ENCODE measurements at regions not wholly inside any gene's neighbourhood (a gene's known extent, or its start where the extent isn't known, plus 50 kb on each side); places are given as distances from the start of the nearest gene placed in this dataset.
"Not testable (repeated sequence)": the region's sequence is repeated elsewhere in the genome, so short reads cannot be mapped to it uniquely, and the experiment has no call there.

DNA sequence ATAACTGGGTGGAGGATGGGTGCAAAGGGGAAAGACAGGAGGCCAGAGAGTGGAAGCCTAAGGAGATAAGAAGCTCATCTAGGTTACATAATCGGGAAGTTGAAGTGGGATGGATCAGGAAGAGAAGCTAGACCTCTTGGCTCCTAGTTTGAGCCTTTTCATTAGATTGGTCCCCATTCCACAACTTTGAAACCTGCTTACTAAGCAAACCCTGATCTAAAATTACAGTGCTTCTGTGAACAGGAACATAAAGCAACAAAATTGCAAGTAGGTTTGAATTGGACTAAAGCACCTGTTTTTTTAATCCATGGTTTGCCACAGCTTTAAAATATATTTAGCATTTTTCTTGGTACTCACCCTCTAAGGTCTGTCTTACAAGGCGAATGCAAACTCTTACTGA, 80.4 kb upstream of the EED start:
- H3K9ac ChIP-seq (ENCODE audit: low read length) = no peak overlapping the region
- no peaks in the 10 kb centered on the region for H3K36me3 ChIP-seq (ENCODE audit: insufficient read depth, low read length)
- no peaks in the 10 kb centered on the region for H3K9me3 ChIP-seq (ENCODE audit: low read length)
- H3K4me3 ChIP-seq (ENCODE audit: low read depth in 1 of 2, low read length in 2 of 2) = no peak overlapping the region
- H3K27ac ChIP-seq (ENCODE audit: low read depth, low read length) = no peak overlapping the region
- peaks cover 36% of the 10 kb centered on the region for H3K4me1 ChIP-seq (ENCODE audit: insufficient read depth, low read length)
- H3K27me3 ChIP-seq (ENCODE audit: control insufficient read depth in 1 of 2, insufficient read depth in 2 of 2, low read length in 2 of 2) = no peaks in the 10 kb centered on the region

DNA sequence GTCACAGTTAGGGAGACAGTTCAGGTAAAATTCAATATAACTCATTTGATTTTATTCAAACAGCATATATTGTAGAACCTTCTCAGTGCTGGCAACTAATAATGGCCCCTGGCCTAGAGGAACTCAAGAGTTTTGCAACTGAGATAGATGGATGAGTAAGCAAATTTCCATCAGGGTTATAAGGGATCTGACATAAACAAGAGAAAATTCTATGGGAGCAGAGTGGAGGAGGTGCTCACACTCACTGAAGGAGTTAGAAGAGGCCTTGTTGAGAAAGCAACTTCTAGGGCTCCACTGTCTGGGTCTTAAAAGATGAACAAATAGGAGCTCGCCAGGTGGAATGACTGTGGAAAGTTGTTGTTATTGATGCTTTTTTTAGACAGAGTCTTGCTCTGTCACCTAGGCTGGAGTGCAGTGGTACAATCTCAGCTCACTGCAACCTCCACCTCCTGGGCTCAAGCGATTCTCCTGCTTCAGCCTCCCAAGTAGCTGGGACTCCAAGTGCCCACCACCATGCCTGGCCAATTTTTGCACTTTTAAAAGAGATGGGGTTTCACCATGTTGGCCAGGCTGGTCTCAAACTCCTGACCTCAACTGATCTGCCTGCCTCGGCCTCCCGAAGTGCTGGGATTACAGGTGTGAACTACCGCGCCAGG, 81.2 kb upstream of the EED start:
- not testable (repeated sequence) for H3K36me3 ChIP-seq (ENCODE audit: insufficient read depth, low read length); H3K27me3 ChIP-seq (ENCODE audit: control insufficient read depth in 1 of 2, insufficient read depth in 2 of 2, low read length in 2 of 2); H3K27ac ChIP-seq (ENCODE audit: low read depth, low read length); H3K9me3 ChIP-seq (ENCODE audit: low read length); H3K4me3 ChIP-seq (ENCODE audit: low read depth in 1 of 2, low read length in 2 of 2); H3K9ac ChIP-seq (ENCODE audit: low read length)
- H3K4me1 ChIP-seq (ENCODE audit: insufficient read depth, low read length) = peaks cover 36% of the 10 kb centered on the region

DNA sequence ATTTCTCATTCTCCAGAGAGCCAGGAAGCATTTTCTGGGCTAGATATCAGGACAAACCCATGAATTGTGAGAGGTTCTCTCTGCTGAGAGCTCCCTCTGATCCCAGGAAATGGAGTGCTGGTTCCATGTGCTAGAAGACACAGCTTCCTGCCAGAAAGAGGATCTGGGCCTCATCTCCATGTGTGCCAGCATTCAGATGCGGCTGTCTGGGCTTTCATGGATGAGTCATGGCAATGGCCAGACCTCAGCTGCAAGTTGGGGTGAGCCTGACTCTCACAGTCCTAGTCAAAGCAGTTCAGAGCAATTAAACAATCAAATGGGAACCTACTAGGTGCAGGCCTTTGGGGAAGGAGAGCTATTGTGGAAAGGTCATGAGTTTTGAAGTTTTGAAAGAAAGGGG, 82.3 kb upstream of the EED start:
- H3K27ac ChIP-seq (ENCODE audit: low read depth, low read length) = peak overlapping the region; percentile 62
- H3K4me3 ChIP-seq (ENCODE audit: low read depth in 1 of 2, low read length in 2 of 2) = no peak overlapping the region
- H3K9me3 ChIP-seq (ENCODE audit: low read length) = no peaks in the 10 kb centered on the region
- peaks cover 36% of the 10 kb centered on the region for H3K4me1 ChIP-seq (ENCODE audit: insufficient read depth, low read length)
- no peak overlapping the region for H3K9ac ChIP-seq (ENCODE audit: low read length)
- H3K36me3 ChIP-seq (ENCODE audit: insufficient read depth, low read length) = no peaks in the 10 kb centered on the region
- H3K27me3 ChIP-seq (ENCODE audit: control insufficient read depth in 1 of 2, insufficient read depth in 2 of 2, low read length in 2 of 2) = no peaks in the 10 kb centered on the region

DNA sequence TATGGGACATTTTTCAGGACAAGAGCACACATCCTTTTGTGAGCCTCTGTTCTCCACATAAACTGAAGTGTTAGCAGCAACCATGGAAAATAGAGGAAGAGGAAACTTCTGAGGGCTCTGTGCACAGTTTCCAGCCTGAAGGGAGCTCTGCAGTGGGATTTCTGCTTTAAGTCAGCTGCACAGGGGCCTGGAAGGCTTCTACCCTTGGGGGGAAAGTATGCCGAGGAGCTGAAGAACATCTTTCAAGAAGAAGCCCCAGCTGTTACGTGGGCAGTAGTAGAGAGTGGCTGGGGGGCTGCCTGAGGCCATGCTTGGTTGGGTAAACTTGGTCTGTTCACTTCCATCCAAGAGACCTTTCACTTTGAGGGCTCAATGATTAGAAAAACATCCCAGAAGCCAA, 82.7 kb upstream of the EED start:
- peak overlapping the region; percentile 62 for H3K27ac ChIP-seq (ENCODE audit: low read depth, low read length)
- peaks cover 36% of the 10 kb centered on the region for H3K4me1 ChIP-seq (ENCODE audit: insufficient read depth, low read length)
- no peaks in the 10 kb centered on the region for H3K36me3 ChIP-seq (ENCODE audit: insufficient read depth, low read length)
- no peak overlapping the region for H3K9ac ChIP-seq (ENCODE audit: low read length)
- H3K27me3 ChIP-seq (ENCODE audit: control insufficient read depth in 1 of 2, insufficient read depth in 2 of 2, low read length in 2 of 2) = no peaks in the 10 kb centered on the region
- H3K4me3 ChIP-seq (ENCODE audit: low read depth in 1 of 2, low read length in 2 of 2) = no peak overlapping the region
- H3K9me3 ChIP-seq (ENCODE audit: low read length) = no peaks in the 10 kb centered on the region

DNA sequence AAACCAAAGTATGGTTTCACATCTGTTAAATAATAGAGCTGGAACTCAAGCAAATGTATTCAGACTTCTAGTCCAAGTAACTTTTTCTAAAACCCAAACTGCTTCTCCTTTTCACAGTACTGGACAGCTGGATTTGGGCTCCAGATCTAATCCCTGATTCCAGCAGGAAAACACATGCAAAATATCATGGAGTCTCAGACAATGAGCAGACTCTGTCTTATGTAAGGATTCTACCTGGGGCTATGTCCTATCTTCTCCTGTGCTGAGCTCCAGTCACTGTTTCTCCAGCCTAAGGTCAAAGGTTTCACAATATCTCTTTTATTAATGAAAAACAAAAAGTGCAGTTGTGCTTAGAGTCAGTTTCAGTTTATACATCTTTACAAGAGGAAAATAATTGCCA, 83.2 kb upstream of the EED start:
- peak overlapping the region; percentile 62 for H3K27ac ChIP-seq (ENCODE audit: low read depth, low read length)
- H3K9me3 ChIP-seq (ENCODE audit: low read length) = no peaks in the 10 kb centered on the region
- no peak overlapping the region for H3K9ac ChIP-seq (ENCODE audit: low read length)
- peaks cover 36% of the 10 kb centered on the region for H3K4me1 ChIP-seq (ENCODE audit: insufficient read depth, low read length)
- no peaks in the 10 kb centered on the region for H3K36me3 ChIP-seq (ENCODE audit: insufficient read depth, low read length)
- H3K4me3 ChIP-seq (ENCODE audit: low read depth in 1 of 2, low read length in 2 of 2) = no peak overlapping the region
- H3K27me3 ChIP-seq (ENCODE audit: control insufficient read depth in 1 of 2, insufficient read depth in 2 of 2, low read length in 2 of 2) = no peaks in the 10 kb centered on the region

DNA sequence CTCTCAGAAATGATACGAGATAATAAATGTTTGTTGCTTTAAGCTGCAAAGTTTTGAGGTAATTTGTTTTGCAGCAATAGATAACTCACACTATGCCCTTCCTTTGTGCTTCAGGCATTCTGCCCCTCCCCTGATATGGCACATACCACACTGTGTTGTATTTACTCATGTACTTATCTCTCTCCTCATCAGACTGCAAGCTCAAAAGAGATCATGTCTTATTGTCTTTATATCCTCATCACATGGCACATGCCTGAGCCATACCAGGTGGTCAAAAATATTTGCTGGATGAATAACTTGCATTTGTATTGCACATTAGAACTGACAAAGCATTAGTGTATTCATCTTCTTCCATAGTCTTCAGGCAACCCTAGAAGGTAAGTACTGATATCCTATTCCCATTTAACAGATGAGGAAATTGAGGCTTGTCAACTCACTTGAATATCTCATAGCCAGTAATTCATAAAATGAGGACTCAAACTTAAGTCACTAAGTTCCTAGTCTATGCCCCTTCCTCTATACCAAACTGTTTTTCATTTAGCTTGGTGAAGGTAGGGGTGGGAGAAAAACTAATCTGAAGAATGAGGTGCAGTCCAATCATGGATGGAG, 83.9 kb upstream of the EED start:
- H3K36me3 ChIP-seq (ENCODE audit: insufficient read depth, low read length) = no peaks in the 10 kb centered on the region
- H3K9me3 ChIP-seq (ENCODE audit: low read length) = no peaks in the 10 kb centered on the region
- H3K9ac ChIP-seq (ENCODE audit: low read length) = no peak overlapping the region
- no peaks in the 10 kb centered on the region for H3K27me3 ChIP-seq (ENCODE audit: control insufficient read depth in 1 of 2, insufficient read depth in 2 of 2, low read length in 2 of 2)
- no peak overlapping the region for H3K27ac ChIP-seq (ENCODE audit: low read depth, low read length)
- H3K4me1 ChIP-seq (ENCODE audit: insufficient read depth, low read length) = peaks cover 36% of the 10 kb centered on the region
- no peak overlapping the region for H3K4me3 ChIP-seq (ENCODE audit: low read depth in 1 of 2, low read length in 2 of 2)

DNA sequence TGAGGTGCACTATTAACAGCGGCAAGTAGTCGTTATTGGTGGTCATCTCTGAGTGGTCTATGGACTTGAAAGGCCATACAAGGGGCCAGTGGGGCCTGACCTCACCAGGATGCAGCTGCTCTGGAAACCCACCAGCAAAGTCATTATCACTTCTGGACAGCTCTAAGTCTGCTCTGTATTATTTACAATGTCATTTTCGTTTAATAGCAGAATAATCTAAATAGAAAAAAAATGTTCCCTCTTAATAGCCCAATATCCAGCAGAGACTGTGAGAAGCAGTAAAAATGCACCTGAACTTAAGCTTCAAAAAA, 85.0 kb upstream of the EED start:
- Histone ChIP-seq H3K27ac (ENCODE audit: low read depth, low read length) (no peak overlapping the region), H3K27me3 (ENCODE audit: control insufficient read depth in 1 of 2, insufficient read depth in 2 of 2, low read length in 2 of 2) (no peaks in the 10 kb centered on the region), H3K9me3 (ENCODE audit: low read length) (no peaks in the 10 kb centered on the region), H3K4me3 (ENCODE audit: low read depth in 1 of 2, low read length in 2 of 2) (no peak overlapping the region), H3K9ac (ENCODE audit: low read length) (no peak overlapping the region), H3K36me3 (ENCODE audit: insufficient read depth, low read length) (no peaks in the 10 kb centered on the region), H3K4me1 (ENCODE audit: insufficient read depth, low read length) (peaks cover 36% of the 10 kb centered on the region)

DNA sequence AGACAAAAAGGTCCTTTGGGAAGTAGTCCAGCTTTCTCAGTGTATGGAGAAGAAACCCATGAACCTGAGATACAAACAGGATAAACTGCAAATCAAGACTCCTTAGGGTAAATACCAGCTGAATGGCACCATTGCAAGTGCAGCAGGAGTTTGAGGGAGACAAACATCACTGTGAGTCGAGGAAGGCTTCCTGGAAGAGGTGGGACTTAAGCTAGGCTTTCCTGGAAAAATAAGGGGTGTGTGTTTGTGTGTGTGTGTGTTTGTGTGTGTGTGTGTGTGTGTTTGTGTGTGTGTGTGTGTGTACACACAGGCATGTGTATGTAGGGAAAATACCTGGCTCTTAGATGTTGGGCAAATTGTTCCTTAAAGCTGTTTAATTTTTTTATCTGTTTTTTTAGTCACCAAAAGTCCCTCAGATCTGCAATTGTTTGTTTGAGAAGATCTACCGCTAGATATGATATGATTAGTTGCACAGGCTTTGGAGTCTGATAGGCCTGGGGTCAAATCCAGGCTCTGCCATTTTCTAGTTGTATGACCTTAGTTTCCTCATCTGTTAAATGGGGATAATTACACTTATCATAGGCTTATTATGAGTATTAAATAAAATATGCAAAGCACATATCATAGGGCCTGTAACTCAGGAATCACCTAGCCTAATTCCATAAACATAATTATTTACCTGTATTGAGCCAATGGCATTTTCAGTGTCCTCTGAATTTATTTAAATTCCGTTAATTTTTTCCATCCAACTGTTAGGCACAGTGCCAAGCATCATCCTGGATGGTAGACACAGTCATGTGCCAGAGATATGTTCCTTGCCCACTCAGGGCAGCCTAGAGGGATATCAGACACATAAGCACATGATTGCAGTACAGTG, 85.6 kb upstream of the EED start:
- H3K4me3 ChIP-seq (ENCODE audit: low read depth in 1 of 2, low read length in 2 of 2) = no peak overlapping the region
- no peak overlapping the region for H3K9ac ChIP-seq (ENCODE audit: low read length)
- no peaks in the 10 kb centered on the region for H3K9me3 ChIP-seq (ENCODE audit: low read length)
- H3K36me3 ChIP-seq (ENCODE audit: insufficient read depth, low read length) = no peaks in the 10 kb centered on the region
- H3K27ac ChIP-seq (ENCODE audit: low read depth, low read length) = no peak overlapping the region
- H3K27me3 ChIP-seq (ENCODE audit: control insufficient read depth in 1 of 2, insufficient read depth in 2 of 2, low read length in 2 of 2) = no peaks in the 10 kb centered on the region
- H3K4me1 ChIP-seq (ENCODE audit: insufficient read depth, low read length) = peaks cover 36% of the 10 kb centered on the region

DNA sequence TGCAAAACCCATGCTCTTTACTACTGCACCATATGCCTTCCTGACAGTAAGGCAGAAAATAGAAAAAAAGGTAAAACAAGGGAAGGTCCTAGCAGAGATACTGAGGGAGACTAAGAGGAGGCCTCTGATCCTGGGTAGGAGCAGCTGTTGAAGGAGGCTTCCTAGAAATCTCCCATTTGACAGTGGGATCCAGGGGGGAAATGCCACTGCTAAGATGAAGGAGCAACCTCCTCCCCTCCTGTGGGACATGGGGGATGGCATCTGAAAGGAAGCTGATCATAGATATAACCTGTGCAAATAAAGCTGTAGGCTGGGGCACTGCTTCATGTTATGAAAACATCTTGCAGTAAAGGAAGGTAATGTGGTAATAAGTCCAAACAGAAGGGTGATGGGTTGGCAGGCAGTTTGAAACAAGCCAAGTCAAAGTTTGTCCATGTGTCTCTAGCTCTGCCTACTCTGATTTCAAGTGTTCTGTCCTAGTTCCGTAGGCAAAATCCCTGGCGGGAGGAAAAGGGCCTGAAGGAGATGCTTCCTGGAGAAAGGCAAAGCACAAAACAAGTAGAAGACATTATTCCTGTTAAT, 86.7 kb upstream of the EED start:
- peaks cover 29% of the 10 kb centered on the region for H3K4me1 ChIP-seq (ENCODE audit: insufficient read depth, low read length)
- H3K4me3 ChIP-seq (ENCODE audit: low read depth in 1 of 2, low read length in 2 of 2) = no peak overlapping the region
- H3K36me3 ChIP-seq (ENCODE audit: insufficient read depth, low read length) = no peaks in the 10 kb centered on the region
- H3K27me3 ChIP-seq (ENCODE audit: control insufficient read depth in 1 of 2, insufficient read depth in 2 of 2, low read length in 2 of 2) = no peaks in the 10 kb centered on the region
- no peak overlapping the region for H3K9ac ChIP-seq (ENCODE audit: low read length)
- no peak overlapping the region for H3K27ac ChIP-seq (ENCODE audit: low read depth, low read length)
- H3K9me3 ChIP-seq (ENCODE audit: low read length) = no peaks in the 10 kb centered on the region

DNA sequence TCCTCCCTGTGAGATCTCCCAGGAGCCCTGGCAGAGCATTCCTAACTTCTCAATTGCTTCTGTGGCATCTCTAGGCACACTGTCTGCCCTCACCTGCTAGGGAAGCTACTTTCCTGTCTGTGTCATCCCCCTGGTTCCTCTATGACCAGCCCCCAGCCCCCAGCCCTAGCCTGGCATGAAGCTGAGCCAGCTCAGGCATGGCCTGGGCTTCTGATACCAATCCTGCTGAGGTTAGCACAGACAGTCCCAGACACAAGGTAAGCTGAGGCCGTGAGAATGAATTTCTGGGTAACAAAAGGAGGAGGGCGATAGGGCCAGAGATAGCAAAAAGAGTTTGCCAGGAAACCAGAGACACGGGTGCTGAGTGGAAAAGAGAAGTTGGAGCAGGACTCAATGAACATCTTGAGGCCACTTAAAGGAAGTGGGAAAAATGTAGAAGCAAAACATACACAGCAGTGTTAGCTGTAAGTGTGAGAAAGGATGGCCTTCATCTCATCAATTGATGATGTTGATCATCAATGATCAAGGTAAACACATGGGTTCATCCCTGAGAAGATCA, 87.6 kb upstream of the PICALM start:
- Histone ChIP-seq H3K4me3 (ENCODE audit: low read depth in 1 of 2, low read length in 2 of 2) (no peak overlapping the region), H3K27me3 (ENCODE audit: control insufficient read depth in 1 of 2, insufficient read depth in 2 of 2, low read length in 2 of 2) (no peaks in the 10 kb centered on the region), H3K9ac (ENCODE audit: low read length) (no peak overlapping the region), H3K4me1 (ENCODE audit: insufficient read depth, low read length) (peaks cover 24% of the 10 kb centered on the region), H3K36me3 (ENCODE audit: insufficient read depth, low read length) (no peaks in the 10 kb centered on the region), H3K9me3 (ENCODE audit: low read length) (no peaks in the 10 kb centered on the region), H3K27ac (ENCODE audit: low read depth, low read length) (peak overlapping the region; percentile 37)

DNA sequence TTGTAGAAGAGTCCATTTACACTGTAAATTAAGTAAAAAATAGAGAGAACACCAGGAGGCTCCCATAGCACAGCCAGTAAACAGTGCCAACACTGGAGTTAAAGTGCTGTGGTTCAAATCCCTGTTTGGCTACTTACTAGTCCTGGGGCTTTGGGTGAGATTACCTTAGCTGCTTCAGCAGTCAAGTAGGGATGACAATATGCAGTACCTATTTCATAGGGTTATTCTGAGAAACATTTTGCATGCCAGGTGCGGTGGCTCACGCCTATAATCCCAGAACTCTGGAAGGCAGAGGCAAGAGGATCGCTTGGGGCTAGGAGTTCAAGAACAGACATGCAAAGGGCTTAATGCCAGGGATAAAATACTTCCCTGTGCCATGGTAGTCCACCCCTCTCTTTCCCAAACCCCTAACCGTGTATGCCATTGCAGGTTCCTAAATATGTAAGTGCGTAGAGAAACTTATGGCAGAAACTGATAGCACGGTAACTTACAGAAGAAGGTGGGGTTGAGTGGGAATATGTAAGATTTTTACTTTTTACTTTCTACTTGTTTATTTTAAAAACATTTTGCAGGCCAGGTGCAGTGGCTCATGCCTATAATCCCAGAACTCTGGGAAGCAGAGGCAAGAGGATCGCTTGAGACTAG, 86.4 kb upstream of the PICALM start:
- Histone ChIP-seq H3K4me1 (ENCODE audit: insufficient read depth, low read length) (peaks cover 23% of the 10 kb centered on the region), H3K4me3 (ENCODE audit: low read depth in 1 of 2, low read length in 2 of 2) (no peak overlapping the region), H3K27ac (ENCODE audit: low read depth, low read length) (no peak overlapping the region), H3K27me3 (ENCODE audit: control insufficient read depth in 1 of 2, insufficient read depth in 2 of 2, low read length in 2 of 2) (no peaks in the 10 kb centered on the region), H3K36me3 (ENCODE audit: insufficient read depth, low read length) (no peaks in the 10 kb centered on the region), H3K9me3 (ENCODE audit: low read length) (no peaks in the 10 kb centered on the region), H3K9ac (ENCODE audit: low read length) (no peak overlapping the region)

Measured in muscle layer of colon (tissue), 2 donors.